ENCODE measurements at regions not wholly inside any gene's neighbourhood (a gene's known extent, or its start where the extent isn't known, plus 50 kb on each side); places are given as distances from the start of the nearest gene placed in this dataset.

DNA sequence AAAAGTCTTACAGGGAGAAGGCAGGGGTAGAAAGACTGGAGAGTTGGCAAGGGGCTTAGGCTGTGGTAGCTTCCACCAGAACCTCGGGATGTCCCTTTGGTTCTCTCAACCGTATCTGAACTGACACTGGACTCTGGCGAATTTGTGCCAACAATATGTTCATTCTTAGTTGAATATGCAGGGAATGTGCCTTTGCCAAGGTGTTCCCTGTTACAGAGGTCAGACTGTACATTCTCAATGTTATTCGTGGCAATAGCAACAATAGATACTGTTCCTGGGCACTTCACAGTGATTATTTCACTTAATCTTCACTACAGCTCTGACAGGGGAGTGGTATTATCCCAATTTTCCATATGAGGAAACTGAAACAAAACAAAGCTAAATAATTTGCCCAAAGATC, 51.5 kb upstream of the RAB3GAP2 start:
- no peaks in the 10 kb centered on the region for H4K20me1 ChIP-seq (replicated peaks; ENCODE audit: control insufficient read depth, insufficient read depth, low read length)
- no peaks in the 10 kb centered on the region for H3K36me3 ChIP-seq (ENCODE audit: control insufficient read depth, insufficient read depth, low read length)
- no peak overlapping the region for H2AFZ ChIP-seq (ENCODE audit: low read depth, low read length)
- FAIRE-seq (no peak), ATAC-seq (no peak), DNase-seq (ENCODE audit: extremely low read depth in 1 of 4, low spot score in 3 of 4) (no peak)
- H3K9ac ChIP-seq (ENCODE audit: insufficient read depth in 1 of 2, low read depth in 2 of 2, low read length in 2 of 2), result no peak overlapping the region
- H3K4me1 ChIP-seq (replicated peaks in 1 of 2; ENCODE audit: control insufficient read depth in 2 of 2, insufficient read depth in 2 of 2, low read length in 2 of 2), result no peaks in the 10 kb centered on the region
- 0% methylated on average over 4 of the region's 4 CpGs for WGBS (ENCODE audit: insufficient coverage, low coverage, missing lambda C conversion rate)
- H3K79me2 ChIP-seq (ENCODE audit: control insufficient read depth, insufficient read depth, low read length), result no peaks in the 10 kb centered on the region
- no peak overlapping the region for H3K27ac ChIP-seq (ENCODE audit: extremely low read depth, low read depth, low read length)
- POLR2A ChIA-PET, result interaction anchor here (0.9 kb wide), 1 partner anchor 90 kb away, joined by 4 read pairs; no protein-coding TSS in a partner anchor
- H3K4me2 ChIP-seq (ENCODE audit: insufficient read depth, low read length), result no peak overlapping the region
- peaks cover 5 to 9% of the 10 kb centered on the region in 2 experiments; a peak in 3 of 5 replicates for H3K27me3 ChIP-seq (ENCODE audit: control insufficient read depth in 2 of 2, insufficient read depth in 2 of 2, low read length in 2 of 2)
- TF ChIP-seq SFPQ (IDR thresholded peaks at IDR 0.05; ENCODE audit: low read depth, low read length) (no peak), KDM2B (CRISPR knock-in tag; IDR thresholded peaks at IDR 0.05) (no peak), ZZZ3 (IDR thresholded peaks at IDR 0.05) (no peak), RBM15 (IDR thresholded peaks at IDR 0.05; ENCODE audit: insufficient read depth, low read length) (no peak), ZNF217 (CRISPR knock-in tag; IDR thresholded peaks at IDR 0.05) (no peak), ELF1 (tag; IDR thresholded peaks at IDR 0.05) (no peak), ETV5 (CRISPR knock-in tag; IDR thresholded peaks at IDR 0.05; ENCODE audit: low read depth) (no peak), MYBL2 (IDR thresholded peaks at IDR 0.05; ENCODE audit: low read depth) (no peak), MYBL2 (CRISPR knock-in tag; IDR thresholded peaks at IDR 0.05; ENCODE audit: borderline replicate concordance) (no peak), HMG20B (CRISPR knock-in tag; IDR thresholded peaks at IDR 0.05) (no peak), CSDE1 (IDR thresholded peaks at IDR 0.05) (no peak), ZNF644 (tag; IDR thresholded peaks at IDR 0.05; ENCODE audit: low read depth) (no peak), POLR2B (IDR thresholded peaks at IDR 0.05; ENCODE audit: low read depth, partially characterized antibody) (no peak), CTCF (IDR thresholded peaks at IDR 0.05 in 2 of 3, conservative IDR thresholded peaks at IDR 0.05 in 1 of 3; ENCODE audit: insufficient read depth in 2 of 3, low read depth in 1 of 3, low read length in 3 of 3) (no peak), CREB1 (IDR thresholded peaks at IDR 0.05) (no peak), CREB1 (CRISPR knock-in tag; IDR thresholded peaks at IDR 0.05) (no peak)
- intact Hi-C loops (cut with micrococcal nuclease) (no loop called here), in situ Hi-C loops (cut with MboI) (no loop called here)
- BruUV-seq (replicated peaks), result no TSS peak
- no peaks in the 10 kb centered on the region for H3K9me3 ChIP-seq (replicated peaks; ENCODE audit: control insufficient read depth, insufficient read depth, low read depth, low read length)
- H3K4me3 ChIP-seq, result no peak overlapping the region
- CTCF ChIA-PET (ENCODE audit: low intra/inter-chr PET ratio), result no interaction called here
- H3K9me1 ChIP-seq (ENCODE audit: control insufficient read depth, insufficient read depth, low read length), result no peaks in the 10 kb centered on the region

Measured in K562 (cell line).